ENCODE measurements at regions not wholly inside any gene's neighbourhood (a gene's known extent, or its start where the extent isn't known, plus 50 kb on each side); places are given as distances from the start of the nearest gene placed in this dataset.

GRCh38 chr13:97573011-97573410, 139.0 kb downstream of the RAP2A start (continued):
- TF ChIP-seq ZBTB40 (IDR thresholded peaks at IDR 0.05; ENCODE audit: borderline replicate concordance) (no peak), CBX3 (IDR thresholded peaks at IDR 0.05; ENCODE audit: borderline replicate concordance, low read depth) (no peak)

- intact Hi-C loops (cut with micrococcal nuclease; ENCODE audit: unreplicated experiment): loop anchor here (10.0 kb wide), 2 partner anchors 210 to 460 kb away; no protein-coding TSS in a partner anchor
- in situ Hi-C loops (cut with MboI): no loop called here
- Histone ChIP-seq H3K9me3 (replicated peaks; ENCODE audit: control insufficient read depth, insufficient read depth, low read length) (no peaks in the 10 kb centered on the region), H3K4me1 (ENCODE audit: control insufficient read depth, insufficient read depth, low read length) (no peaks in the 10 kb centered on the region), H4K20me1 (ENCODE audit: control insufficient read depth, insufficient read depth) (no peaks in the 10 kb centered on the region), H3K79me2 (ENCODE audit: control insufficient read depth, insufficient read depth, low read length) (no peaks in the 10 kb centered on the region), H3K27ac (ENCODE audit: control insufficient read depth, insufficient read depth) (no peak overlapping the region), H3K4me2 (ENCODE audit: control insufficient read depth, insufficient read depth) (no peak overlapping the region), H3K4me3 (no peak overlapping the region), H3K9ac (ENCODE audit: control insufficient read depth, insufficient read depth, low read length) (no peak overlapping the region), H3K36me3 (ENCODE audit: control insufficient read depth in 2 of 2, insufficient read depth in 2 of 2, low read length in 1 of 2) (no peaks in the 10 kb centered on the region), H2AFZ (ENCODE audit: control insufficient read depth, low read depth, low read length) (no peak overlapping the region), H3K27me3 (replicated peaks in 1 of 2; ENCODE audit: control insufficient read depth in 2 of 2, insufficient read depth in 2 of 2, low read length in 1 of 2) (no peaks in the 10 kb centered on the region; a peak in 1 of 4 replicates)
- ATAC-seq (peak; percentile 89), DNase-seq (ENCODE audit: low read depth, low spot score) (no peak), FAIRE-seq (no peak)
- CTCF ChIA-PET: interaction anchor here (0.6 to 2.9 kb wide), 25 partner anchors 8 to 1221 kb away, joined by 3 to 29 read pairs (median 4); partner anchors contain the start of gene RAP2A
- RAD21 ChIA-PET (ENCODE audit: unreplicated experiment): interaction anchor here (0.5 to 1.6 kb wide), 11 partner anchors 112 to 664 kb away, joined by 3 to 14 read pairs (median 3); no protein-coding TSS in a partner anchor
- SMC1A ChIA-PET (ENCODE audit: uncharacterized antibody, unreplicated experiment): interaction anchor here (0.7 to 4.1 kb wide), 10 partner anchors 9 to 353 kb away, joined by 3 to 26 read pairs (median 4); partner anchors contain the start of gene MBNL2
- 58% methylated on average over 5 of the region's 5 CpGs for WGBS (ENCODE audit: insufficient coverage, insufficient replicate concordance, low lambda C conversion rate, missing lambda C conversion rate)
- POLR2A ChIA-PET: interaction anchor here (0.6 to 0.7 kb wide), 4 partner anchors 99 to 466 kb away, joined by 4 to 12 read pairs (median 4); no protein-coding TSS in a partner anchor
- BruUV-seq (replicated peaks): no TSS peak
- TF ChIP-seq KAT2A (conservative IDR thresholded peaks at IDR 0.05; ENCODE audit: control insufficient read depth, low read depth, low read length): no peak
- no peak for TF ChIP-seq NR2C2 (IDR thresholded peaks at IDR 0.05; ENCODE audit: borderline replicate concordance, control insufficient read depth, insufficient read length, low read depth)
- no peak for TF ChIP-seq PKNOX1 (IDR thresholded peaks at IDR 0.05)
- TF ChIP-seq E4F1 (IDR thresholded peaks at IDR 0.05; ENCODE audit: borderline replicate concordance, partially characterized antibody): no peak
- TF ChIP-seq USF2 (IDR thresholded peaks at IDR 0.05; ENCODE audit: borderline replicate concordance, low read depth, low read length): no peak
- peak; percentile 81 for TF ChIP-seq RAD21 (IDR thresholded peaks at IDR 0.05; ENCODE audit: insufficient read depth, low read depth, low read length)
- TF ChIP-seq YY1 (IDR thresholded peaks at IDR 0.05; ENCODE audit: low read depth, low read length): 0 out of 2 replicates have a peak, but pooled peaks have one; percentile 19
- no peak for TF ChIP-seq EED (IDR thresholded peaks at IDR 0.05; ENCODE audit: low read depth)
- TF ChIP-seq MTA3 (IDR thresholded peaks at IDR 0.05; ENCODE audit: borderline replicate concordance, low read length): no peak
- no peak for TF ChIP-seq MAX (IDR thresholded peaks at IDR 0.05; ENCODE audit: low read depth, low read length)
- TF ChIP-seq MEF2B (IDR thresholded peaks at IDR 0.05; ENCODE audit: partially characterized antibody, poor library complexity, severe bottlenecking): no peak
Observed at GRCh38 chr13:97574926-97575325, 141.0 kb downstream of the RAP2A start.

Measured in GM12878 (cell line).